WTC11 (cell line): ENCODE measurements at regions not wholly inside any gene's neighbourhood (a gene's known extent, or its start where the extent isn't known, plus 50 kb on each side); places are given as distances from the start of the nearest gene placed in this dataset.

ENCODE experiments used
- ATAC-seq: fragments of 200-7000 bp; cut with Tn5 transposase; 2 replicates; pipeline ENCODE4 v1.10.0; 2021; ENCODE audit warnings: mild to moderate bottlenecking, moderate library complexity
- CTCF ChIA-PET: fragments of 300-600 bp; sonication (Branson Sonifier 250); formaldehyde crosslinking; loops from one replicate; lab custom pipeline; 2021; ENCODE audit warnings: antibody characterized with exemption; lab: Charles Lee
- POLR2A ChIA-PET: fragments of 350-600 bp; sonication (Branson Sonifier 250); formaldehyde crosslinking; loops from one replicate; lab custom pipeline; 2021; ENCODE audit warnings: antibody characterized with exemption; lab: Charles Lee
- DNase-seq: peaks from one replicate; pipeline ENCODE4 v3.0.0; 2021; ENCODE audit warnings: low spot score
- H3K27ac Mint-ChIP-seq: 2 replicates; pipeline ENCODE4 v1.8.0; 2021; ENCODE audit warnings: mixed read lengths
- H3K27me3 Mint-ChIP-seq: 2 replicates; pipeline ENCODE4 v1.8.0; 2021; ENCODE audit warnings: low read depth, mild to moderate bottlenecking, moderate library complexity, mixed read lengths
- H3K36me3 Mint-ChIP-seq: 2 replicates; pipeline ENCODE4 v1.8.0; 2021; ENCODE audit warnings: mixed read lengths
- H3K4me1 Mint-ChIP-seq: 2 replicates; pipeline ENCODE4 v1.8.0; 2022; ENCODE audit warnings: mixed read lengths
- H3K4me3 Mint-ChIP-seq: 2 replicates; pipeline ENCODE4 v1.8.0; 2021; ENCODE audit warnings: mild to moderate bottlenecking, moderate library complexity, mixed read lengths
- H3K9me3 Mint-ChIP-seq: 2 replicates; pipeline ENCODE4 v1.8.0; 2021; ENCODE audit warnings: mixed read lengths
- ATF1 ChIP-seq: sonication (generic); formaldehyde crosslinking; IDR thresholded peaks from 2 replicates; pipeline ENCODE4 v1.8.1; 2023; ENCODE audit warnings: mild to moderate bottlenecking, moderate library complexity, missing genetic modification reagents
- ELF4 ChIP-seq: sonication (generic); formaldehyde crosslinking; IDR thresholded peaks from 2 replicates; pipeline ENCODE4 v1.8.1; 2022; ENCODE audit warnings: low read depth, mild to moderate bottlenecking, moderate library complexity, missing genetic modification reagents
- FOXJ3 ChIP-seq: sonication (generic); formaldehyde crosslinking; IDR thresholded peaks from 2 replicates; pipeline ENCODE4 v1.9.0; 2021; ENCODE audit warnings: missing genetic modification reagents, mild to moderate bottlenecking, borderline replicate concordance
- JAZF1 ChIP-seq: fragments of 250-450 bp; sonication (Bioruptor Pico); IDR thresholded peaks from 2 replicates; pipeline ENCODE4 v1.9.0; 2021; ENCODE audit warnings: moderate library complexity, mild to moderate bottlenecking, inconsistent platforms
- KAT7 ChIP-seq: sonication (generic); formaldehyde crosslinking; IDR thresholded peaks from 2 replicates; pipeline ENCODE4 v1.8.1; 2023; ENCODE audit warnings: missing genetic modification reagents, mild to moderate bottlenecking, borderline replicate concordance
- NFE2L1 ChIP-seq: sonication (generic); formaldehyde crosslinking; IDR thresholded peaks from 2 replicates; pipeline ENCODE4 v1.8.1; 2023; ENCODE audit warnings: missing genetic modification reagents
- NFYB ChIP-seq: sonication (generic); formaldehyde crosslinking; conservative IDR thresholded peaks from 2 replicates; pipeline ENCODE4 v1.8.0; 2022; ENCODE audit warnings: low read depth, missing genetic modification reagents
- NR2C2 ChIP-seq: sonication (generic); formaldehyde crosslinking; IDR thresholded peaks from 2 replicates; pipeline ENCODE4 v1.8.0; 2022; ENCODE audit warnings: mild to moderate bottlenecking, missing genetic modification reagents
- PRRX2 ChIP-seq: fragments of 250-450 bp; sonication (Bioruptor Pico); IDR thresholded peaks from 2 replicates; pipeline ENCODE4 v1.8.0; 2021; ENCODE audit warnings: mild to moderate bottlenecking
- RORB ChIP-seq: fragments of 250-450 bp; sonication (Bioruptor Pico); IDR thresholded peaks from 2 replicates; pipeline ENCODE4 v1.9.0; 2021; ENCODE audit warnings: mild to moderate bottlenecking
- TEAD1 ChIP-seq: sonication (generic); formaldehyde crosslinking; IDR thresholded peaks from 2 replicates; pipeline ENCODE4 v1.8.0; 2022; ENCODE audit warnings: mild to moderate bottlenecking, missing genetic modification reagents
- ZNF121 ChIP-seq: sonication (generic); formaldehyde crosslinking; IDR thresholded peaks from 2 replicates; pipeline ENCODE4 v1.8.0; 2023; ENCODE audit warnings: missing genetic modification reagents
- ZNF219 ChIP-seq: sonication (generic); formaldehyde crosslinking; IDR thresholded peaks from 2 replicates; pipeline ENCODE4 v1.8.0; 2023; ENCODE audit warnings: missing genetic modification reagents, mild to moderate bottlenecking, borderline replicate concordance
- TF ChIP-seq, protein P1 (sequence below): fragments of 250-450 bp; sonication (Bioruptor Pico); IDR thresholded peaks from 2 replicates; pipeline ENCODE4 v1.9.0; 2021; ENCODE audit warnings: mild to moderate bottlenecking, borderline replicate concordance
- TF ChIP-seq, protein P2 (sequence below): sonication (generic); formaldehyde crosslinking; IDR thresholded peaks from 2 replicates; pipeline ENCODE4 v1.8.1; 2022; ENCODE audit warnings: low read depth, mild to moderate bottlenecking, moderate library complexity, missing genetic modification reagents, borderline replicate concordance
- TF ChIP-seq, protein P3 (sequence below): fragments of 250-450 bp; sonication (Bioruptor Pico); IDR thresholded peaks from 2 replicates; pipeline ENCODE4 v2.1.2; 2022; ENCODE audit warnings: mild to moderate bottlenecking, moderate library complexity
- TF ChIP-seq, protein P4 (sequence below): sonication (generic); formaldehyde crosslinking; IDR thresholded peaks from 2 replicates; pipeline ENCODE4 v1.8.0; 2022; ENCODE audit warnings: missing genetic modification reagents
- TF ChIP-seq, protein P5 (sequence below): sonication (generic); formaldehyde crosslinking; IDR thresholded peaks from 2 replicates; pipeline ENCODE4 v1.8.1; 2022; ENCODE audit warnings: missing genetic modification reagents, borderline replicate concordance
- TF ChIP-seq, protein P6 (sequence below): sonication (generic); formaldehyde crosslinking; IDR thresholded peaks from 2 replicates; pipeline ENCODE4 v1.8.1; 2022; ENCODE audit warnings: low read depth, missing genetic modification reagents, borderline replicate concordance

DNA sequence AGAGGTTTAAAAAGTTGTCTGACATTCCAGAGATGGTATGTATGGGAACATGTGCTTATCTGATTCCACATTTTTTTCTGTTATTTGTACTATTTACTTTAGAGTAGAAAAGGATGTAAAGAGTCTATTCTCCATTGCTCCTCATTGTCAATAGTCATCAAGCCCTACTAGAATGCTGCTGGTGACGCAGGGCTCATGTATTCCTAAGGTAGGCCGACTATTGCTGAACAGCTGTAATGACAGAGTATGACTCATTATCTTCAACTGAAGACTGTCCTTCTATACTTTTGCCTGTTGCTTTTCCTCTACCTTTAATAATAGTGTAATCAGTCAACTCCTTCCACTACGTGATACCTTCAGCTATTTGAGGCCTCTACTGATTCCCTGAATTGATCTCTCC, 509.1 kb upstream of the NR3C2 start (continued):
- TF ChIP-seq, protein P1, sequence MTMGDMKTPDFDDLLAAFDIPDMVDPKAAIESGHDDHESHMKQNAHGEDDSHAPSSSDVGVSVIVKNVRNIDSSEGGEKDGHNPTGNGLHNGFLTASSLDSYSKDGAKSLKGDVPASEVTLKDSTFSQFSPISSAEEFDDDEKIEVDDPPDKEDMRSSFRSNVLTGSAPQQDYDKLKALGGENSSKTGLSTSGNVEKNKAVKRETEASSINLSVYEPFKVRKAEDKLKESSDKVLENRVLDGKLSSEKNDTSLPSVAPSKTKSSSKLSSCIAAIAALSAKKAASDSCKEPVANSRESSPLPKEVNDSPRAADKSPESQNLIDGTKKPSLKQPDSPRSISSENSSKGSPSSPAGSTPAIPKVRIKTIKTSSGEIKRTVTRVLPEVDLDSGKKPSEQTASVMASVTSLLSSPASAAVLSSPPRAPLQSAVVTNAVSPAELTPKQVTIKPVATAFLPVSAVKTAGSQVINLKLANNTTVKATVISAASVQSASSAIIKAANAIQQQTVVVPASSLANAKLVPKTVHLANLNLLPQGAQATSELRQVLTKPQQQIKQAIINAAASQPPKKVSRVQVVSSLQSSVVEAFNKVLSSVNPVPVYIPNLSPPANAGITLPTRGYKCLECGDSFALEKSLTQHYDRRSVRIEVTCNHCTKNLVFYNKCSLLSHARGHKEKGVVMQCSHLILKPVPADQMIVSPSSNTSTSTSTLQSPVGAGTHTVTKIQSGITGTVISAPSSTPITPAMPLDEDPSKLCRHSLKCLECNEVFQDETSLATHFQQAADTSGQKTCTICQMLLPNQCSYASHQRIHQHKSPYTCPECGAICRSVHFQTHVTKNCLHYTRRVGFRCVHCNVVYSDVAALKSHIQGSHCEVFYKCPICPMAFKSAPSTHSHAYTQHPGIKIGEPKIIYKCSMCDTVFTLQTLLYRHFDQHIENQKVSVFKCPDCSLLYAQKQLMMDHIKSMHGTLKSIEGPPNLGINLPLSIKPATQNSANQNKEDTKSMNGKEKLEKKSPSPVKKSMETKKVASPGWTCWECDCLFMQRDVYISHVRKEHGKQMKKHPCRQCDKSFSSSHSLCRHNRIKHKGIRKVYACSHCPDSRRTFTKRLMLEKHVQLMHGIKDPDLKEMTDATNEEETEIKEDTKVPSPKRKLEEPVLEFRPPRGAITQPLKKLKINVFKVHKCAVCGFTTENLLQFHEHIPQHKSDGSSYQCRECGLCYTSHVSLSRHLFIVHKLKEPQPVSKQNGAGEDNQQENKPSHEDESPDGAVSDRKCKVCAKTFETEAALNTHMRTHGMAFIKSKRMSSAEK (CRISPR knock-in tag): no peak
- TF ChIP-seq KAT7 (CRISPR knock-in tag) (no peak), ZNF219 (CRISPR knock-in tag) (no peak)

DNA sequence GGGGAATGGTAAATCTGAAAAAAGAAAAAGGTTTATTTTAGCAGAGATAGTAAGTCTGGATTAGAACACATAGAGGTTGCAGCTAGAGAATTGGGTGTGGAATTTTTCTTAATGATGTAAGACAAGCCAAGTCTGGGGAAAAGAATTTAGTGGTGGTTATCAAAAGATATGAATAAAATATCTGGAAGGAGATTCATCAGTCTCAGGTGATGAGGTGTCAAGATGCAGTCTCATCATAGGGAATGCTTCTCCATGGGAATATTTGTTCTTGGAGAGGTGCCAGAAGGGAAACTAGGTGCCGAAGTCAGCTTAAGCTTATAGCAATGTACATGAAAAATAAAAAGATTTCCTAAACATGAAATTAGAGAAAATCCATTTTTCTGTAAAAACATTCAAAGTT, 504.1 kb upstream of the NR3C2 start:
- no peak for ATAC-seq
- peaks cover 11% of the 10 kb centered on the region for H3K4me1 Mint-ChIP-seq
- no peaks in the 10 kb centered on the region for H3K36me3 Mint-ChIP-seq
- DNase-seq: no peak
- H3K27me3 Mint-ChIP-seq: no peaks in the 10 kb centered on the region
- CTCF ChIA-PET: no interaction called here
- no peaks in the 10 kb centered on the region for H3K9me3 Mint-ChIP-seq
- H3K4me3 Mint-ChIP-seq: no peak overlapping the region
- H3K27ac Mint-ChIP-seq: no peak overlapping the region; the same call in 1 of the 2 replicates
- POLR2A ChIA-PET: no interaction called here
- TF ChIP-seq TEAD1 (CRISPR knock-in tag) (no peak), RORB (CRISPR knock-in tag) (no peak), FOXJ3 (CRISPR knock-in tag) (no peak), NFE2L1 (CRISPR knock-in tag) (no peak), NFYB (CRISPR knock-in tag) (no peak), ELF4 (CRISPR knock-in tag) (no peak), ZNF121 (no peak), JAZF1 (no peak), NR2C2 (CRISPR knock-in tag) (no peak), ATF1 (CRISPR knock-in tag) (no peak), PRRX2 (CRISPR knock-in tag) (no peak)
- TF ChIP-seq, protein P2, sequence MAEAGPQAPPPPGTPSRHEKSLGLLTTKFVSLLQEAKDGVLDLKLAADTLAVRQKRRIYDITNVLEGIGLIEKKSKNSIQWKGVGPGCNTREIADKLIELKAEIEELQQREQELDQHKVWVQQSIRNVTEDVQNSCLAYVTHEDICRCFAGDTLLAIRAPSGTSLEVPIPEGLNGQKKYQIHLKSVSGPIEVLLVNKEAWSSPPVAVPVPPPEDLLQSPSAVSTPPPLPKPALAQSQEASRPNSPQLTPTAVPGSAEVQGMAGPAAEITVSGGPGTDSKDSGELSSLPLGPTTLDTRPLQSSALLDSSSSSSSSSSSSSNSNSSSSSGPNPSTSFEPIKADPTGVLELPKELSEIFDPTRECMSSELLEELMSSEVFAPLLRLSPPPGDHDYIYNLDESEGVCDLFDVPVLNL (CRISPR knock-in tag): no peak
- TF ChIP-seq, protein P3, sequence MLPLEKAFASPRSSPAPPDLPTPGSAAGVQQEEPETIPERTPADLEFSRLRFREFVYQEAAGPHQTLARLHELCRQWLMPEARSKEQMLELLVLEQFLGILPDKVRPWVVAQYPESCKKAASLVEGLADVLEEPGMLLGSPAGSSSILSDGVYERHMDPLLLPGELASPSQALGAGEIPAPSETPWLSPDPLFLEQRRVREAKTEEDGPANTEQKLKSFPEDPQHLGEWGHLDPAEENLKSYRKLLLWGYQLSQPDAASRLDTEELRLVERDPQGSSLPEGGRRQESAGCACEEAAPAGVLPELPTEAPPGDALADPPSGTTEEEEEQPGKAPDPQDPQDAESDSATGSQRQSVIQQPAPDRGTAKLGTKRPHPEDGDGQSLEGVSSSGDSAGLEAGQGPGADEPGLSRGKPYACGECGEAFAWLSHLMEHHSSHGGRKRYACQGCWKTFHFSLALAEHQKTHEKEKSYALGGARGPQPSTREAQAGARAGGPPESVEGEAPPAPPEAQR: no peak
- TF ChIP-seq, protein P4, sequence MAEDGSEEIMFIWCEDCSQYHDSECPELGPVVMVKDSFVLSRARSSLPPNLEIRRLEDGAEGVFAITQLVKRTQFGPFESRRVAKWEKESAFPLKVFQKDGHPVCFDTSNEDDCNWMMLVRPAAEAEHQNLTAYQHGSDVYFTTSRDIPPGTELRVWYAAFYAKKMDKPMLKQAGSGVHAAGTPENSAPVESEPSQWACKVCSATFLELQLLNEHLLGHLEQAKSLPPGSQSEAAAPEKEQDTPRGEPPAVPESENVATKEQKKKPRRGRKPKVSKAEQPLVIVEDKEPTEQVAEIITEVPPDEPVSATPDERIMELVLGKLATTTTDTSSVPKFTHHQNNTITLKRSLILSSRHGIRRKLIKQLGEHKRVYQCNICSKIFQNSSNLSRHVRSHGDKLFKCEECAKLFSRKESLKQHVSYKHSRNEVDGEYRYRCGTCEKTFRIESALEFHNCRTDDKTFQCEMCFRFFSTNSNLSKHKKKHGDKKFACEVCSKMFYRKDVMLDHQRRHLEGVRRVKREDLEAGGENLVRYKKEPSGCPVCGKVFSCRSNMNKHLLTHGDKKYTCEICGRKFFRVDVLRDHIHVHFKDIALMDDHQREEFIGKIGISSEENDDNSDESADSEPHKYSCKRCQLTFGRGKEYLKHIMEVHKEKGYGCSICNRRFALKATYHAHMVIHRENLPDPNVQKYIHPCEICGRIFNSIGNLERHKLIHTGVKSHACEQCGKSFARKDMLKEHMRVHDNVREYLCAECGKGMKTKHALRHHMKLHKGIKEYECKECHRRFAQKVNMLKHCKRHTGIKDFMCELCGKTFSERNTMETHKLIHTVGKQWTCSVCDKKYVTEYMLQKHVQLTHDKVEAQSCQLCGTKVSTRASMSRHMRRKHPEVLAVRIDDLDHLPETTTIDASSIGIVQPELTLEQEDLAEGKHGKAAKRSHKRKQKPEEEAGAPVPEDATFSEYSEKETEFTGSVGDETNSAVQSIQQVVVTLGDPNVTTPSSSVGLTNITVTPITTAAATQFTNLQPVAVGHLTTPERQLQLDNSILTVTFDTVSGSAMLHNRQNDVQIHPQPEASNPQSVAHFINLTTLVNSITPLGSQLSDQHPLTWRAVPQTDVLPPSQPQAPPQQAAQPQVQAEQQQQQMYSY: no peak
- TF ChIP-seq, protein P1 (CRISPR knock-in tag): no peak
- TF ChIP-seq, protein P5, sequence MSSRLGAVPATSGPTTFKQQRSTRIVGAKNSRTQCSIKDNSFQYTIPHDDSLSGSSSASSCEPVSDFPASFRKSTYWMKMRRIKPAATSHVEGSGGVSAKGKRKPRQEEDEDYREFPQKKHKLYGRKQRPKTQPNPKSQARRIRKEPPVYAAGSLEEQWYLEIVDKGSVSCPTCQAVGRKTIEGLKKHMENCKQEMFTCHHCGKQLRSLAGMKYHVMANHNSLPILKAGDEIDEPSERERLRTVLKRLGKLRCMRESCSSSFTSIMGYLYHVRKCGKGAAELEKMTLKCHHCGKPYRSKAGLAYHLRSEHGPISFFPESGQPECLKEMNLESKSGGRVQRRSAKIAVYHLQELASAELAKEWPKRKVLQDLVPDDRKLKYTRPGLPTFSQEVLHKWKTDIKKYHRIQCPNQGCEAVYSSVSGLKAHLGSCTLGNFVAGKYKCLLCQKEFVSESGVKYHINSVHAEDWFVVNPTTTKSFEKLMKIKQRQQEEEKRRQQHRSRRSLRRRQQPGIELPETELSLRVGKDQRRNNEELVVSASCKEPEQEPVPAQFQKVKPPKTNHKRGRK (CRISPR knock-in tag): no peak
- TF ChIP-seq, protein P6, sequence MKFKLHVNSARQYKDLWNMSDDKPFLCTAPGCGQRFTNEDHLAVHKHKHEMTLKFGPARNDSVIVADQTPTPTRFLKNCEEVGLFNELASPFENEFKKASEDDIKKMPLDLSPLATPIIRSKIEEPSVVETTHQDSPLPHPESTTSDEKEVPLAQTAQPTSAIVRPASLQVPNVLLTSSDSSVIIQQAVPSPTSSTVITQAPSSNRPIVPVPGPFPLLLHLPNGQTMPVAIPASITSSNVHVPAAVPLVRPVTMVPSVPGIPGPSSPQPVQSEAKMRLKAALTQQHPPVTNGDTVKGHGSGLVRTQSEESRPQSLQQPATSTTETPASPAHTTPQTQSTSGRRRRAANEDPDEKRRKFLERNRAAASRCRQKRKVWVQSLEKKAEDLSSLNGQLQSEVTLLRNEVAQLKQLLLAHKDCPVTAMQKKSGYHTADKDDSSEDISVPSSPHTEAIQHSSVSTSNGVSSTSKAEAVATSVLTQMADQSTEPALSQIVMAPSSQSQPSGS: no peak
